ENCODE measurements at regions not wholly inside any gene's neighbourhood (a gene's known extent, or its start where the extent isn't known, plus 50 kb on each side); places are given as distances from the start of the nearest gene placed in this dataset.
"Not testable (repeated sequence)": the region's sequence is repeated elsewhere in the genome, so short reads cannot be mapped to it uniquely, and the experiment has no call there.

DNA sequence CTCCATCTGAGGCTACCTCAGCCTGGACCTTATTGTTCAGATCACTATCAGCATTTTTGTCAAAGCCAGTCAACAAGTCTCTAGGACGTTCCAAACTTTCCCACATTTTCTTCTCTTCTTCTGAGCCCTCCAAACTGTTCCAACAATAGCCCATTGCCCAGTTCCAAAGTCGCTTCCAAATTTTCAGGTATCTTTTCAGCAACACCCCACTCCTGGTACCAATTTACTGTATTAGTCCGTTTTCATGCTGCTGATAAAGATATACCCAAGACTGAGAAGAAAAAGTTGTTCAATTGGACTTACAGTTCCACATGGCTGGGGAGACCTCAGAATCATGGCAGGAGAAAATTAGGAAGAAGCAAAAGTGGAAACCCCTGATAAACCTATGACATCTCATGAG lies 495.3 kb upstream of the NCAM2 start:
- TF ChIP-seq, protein P1, sequence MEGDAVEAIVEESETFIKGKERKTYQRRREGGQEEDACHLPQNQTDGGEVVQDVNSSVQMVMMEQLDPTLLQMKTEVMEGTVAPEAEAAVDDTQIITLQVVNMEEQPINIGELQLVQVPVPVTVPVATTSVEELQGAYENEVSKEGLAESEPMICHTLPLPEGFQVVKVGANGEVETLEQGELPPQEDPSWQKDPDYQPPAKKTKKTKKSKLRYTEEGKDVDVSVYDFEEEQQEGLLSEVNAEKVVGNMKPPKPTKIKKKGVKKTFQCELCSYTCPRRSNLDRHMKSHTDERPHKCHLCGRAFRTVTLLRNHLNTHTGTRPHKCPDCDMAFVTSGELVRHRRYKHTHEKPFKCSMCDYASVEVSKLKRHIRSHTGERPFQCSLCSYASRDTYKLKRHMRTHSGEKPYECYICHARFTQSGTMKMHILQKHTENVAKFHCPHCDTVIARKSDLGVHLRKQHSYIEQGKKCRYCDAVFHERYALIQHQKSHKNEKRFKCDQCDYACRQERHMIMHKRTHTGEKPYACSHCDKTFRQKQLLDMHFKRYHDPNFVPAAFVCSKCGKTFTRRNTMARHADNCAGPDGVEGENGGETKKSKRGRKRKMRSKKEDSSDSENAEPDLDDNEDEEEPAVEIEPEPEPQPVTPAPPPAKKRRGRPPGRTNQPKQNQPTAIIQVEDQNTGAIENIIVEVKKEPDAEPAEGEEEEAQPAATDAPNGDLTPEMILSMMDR (IDR thresholded peaks at IDR 0.05; ENCODE audit: low read depth, low read length) = not testable (repeated sequence)
- not testable (repeated sequence) for TF ChIP-seq POLR2A (IDR thresholded peaks at IDR 0.05; ENCODE audit: extremely low read depth, insufficient read length)
